SK-N-SH (cell line): ENCODE measurements at regions not wholly inside any gene's neighbourhood (a gene's known extent, or its start where the extent isn't known, plus 50 kb on each side); places are given as distances from the start of the nearest gene placed in this dataset.
"Not testable (repeated sequence)": the region's sequence is repeated elsewhere in the genome, so short reads cannot be mapped to it uniquely, and the experiment has no call there.

ENCODE experiments used
- CTCF ChIA-PET: fragments of 300-600, 350-600 bp; formaldehyde crosslinking; extraction: SDS; loops from one replicate; lab custom pipeline; 2021; lab: Yijun Ruan, JAX
- POLR2A ChIA-PET: fragments of 350-600 bp; sonication (Branson Sonifier 250); formaldehyde crosslinking; extraction: SDS; loops from one replicate; lab custom pipeline; 2020; ENCODE audit warnings: antibody characterized with exemption, inconsistent platforms; lab: Yijun Ruan, JAX
- DNase-seq: peaks from one replicate; pipeline ENCODE4 v3.0.0; 2012
- H2AFZ ChIP-seq: fragments of 200-600 bp; sonication (generic); 2 replicates; pipeline ENCODE4 v1.8.1; 2016; ENCODE audit warnings: antibody characterized with exemption, mild to moderate bottlenecking, low read depth
- H3F3A ChIP-seq: fragments of 200-600 bp; sonication (generic); replicated peaks from 2 replicates; pipeline ENCODE3; 2016; ENCODE audit warnings: antibody characterized with exemption, mild to moderate bottlenecking; ENCODE audit not compliant: insufficient read depth
- H3K27ac ChIP-seq, 2 experiments: fragments of 200-500 bp in 1 of 2; fragments of 200-600 bp in 1 of 2; sonication (Bioruptor generic) in 1 of 2; sonication (generic), shearing (Covaris generic) in 1 of 2; 2 replicates each; pipeline versions ENCODE4 v1.5.1 to v1.6.1; 2014 to 2016; ENCODE audit warnings: low read depth in 2 of 2, inconsistent platforms in 1 of 2, low read length in 1 of 2, mild to moderate bottlenecking in 1 of 2, mixed read lengths in 1 of 2
- H3K27me3 ChIP-seq: fragments of 200-600 bp; sonication (generic), shearing (Covaris generic); 2 replicates; pipeline ENCODE4 v1.6.1; 2016; ENCODE audit warnings: mixed run types; ENCODE audit not compliant: insufficient read depth
- H3K36me3 ChIP-seq, 2 experiments: fragments of 200-500 bp in 1 of 2; fragments of 200-600 bp in 1 of 2; sonication (Bioruptor generic) in 1 of 2; sonication (generic) in 1 of 2; replicated peaks in 1 of 2; 2 replicates each; pipeline versions ENCODE3 to v1.5.1; 2014 to 2016; ENCODE audit warnings: low read length in 1 of 2, mild to moderate bottlenecking in 1 of 2; ENCODE audit not compliant: insufficient read depth in 2 of 2, control insufficient read depth in 1 of 2
- H3K4me1 ChIP-seq, 2 experiments: fragments of 200-500 bp in 1 of 2; fragments of 200-600 bp in 1 of 2; sonication (Bioruptor generic) in 1 of 2; sonication (generic), shearing (Covaris generic) in 1 of 2; 2 replicates each; pipeline versions ENCODE4 v1.5.1 to v1.6.1; 2014 to 2016; ENCODE audit warnings: low read depth in 1 of 2, low read length in 1 of 2, mixed run types in 1 of 2; ENCODE audit not compliant: insufficient read depth in 2 of 2, control insufficient read depth in 1 of 2
- H3K4me2 ChIP-seq: fragments of 200-600 bp; sonication (generic), shearing (Covaris generic); 2 replicates; pipeline ENCODE4 v1.6.1; 2017; ENCODE audit warnings: mixed run types
- H3K4me3 ChIP-seq, 2 experiments: fragments of 200-500 bp in 1 of 2; fragments of 200-600 bp in 1 of 2; sonication (Bioruptor generic) in 1 of 2; sonication (generic), shearing (Covaris generic) in 1 of 2; 2 replicates each; pipeline versions ENCODE4 v1.5.1 to v1.8.1; 2014 to 2016; ENCODE audit warnings: low read depth in 2 of 2, inconsistent platforms in 1 of 2, low read length in 1 of 2, mild to moderate bottlenecking in 1 of 2, mixed read lengths in 1 of 2, moderate library complexity in 1 of 2
- H3K79me2 ChIP-seq: fragments of 200-600 bp; sonication (generic); 2 replicates; pipeline ENCODE4 v1.8.1; 2017; ENCODE audit warnings: mild to moderate bottlenecking; ENCODE audit not compliant: insufficient read depth
- H3K9ac ChIP-seq: fragments of 200-600 bp; sonication (generic); 2 replicates; pipeline ENCODE4 v1.6.1; 2017; ENCODE audit warnings: mixed run types
- H3K9me2 ChIP-seq: fragments of 200-600 bp; sonication (generic); 2 replicates; pipeline ENCODE4 v1.6.1; 2017; ENCODE audit warnings: mixed run types
- H3K9me3 ChIP-seq: fragments of 200-600 bp; sonication (generic); 2 replicates; pipeline ENCODE4 v1.6.1; 2017; ENCODE audit warnings: mixed run types, mild to moderate bottlenecking, moderate library complexity
- H4K20me1 ChIP-seq: fragments of 200-600 bp; sonication (generic); 2 replicates; pipeline ENCODE4 v1.6.1; 2017; ENCODE audit warnings: mild to moderate bottlenecking, mixed run types; ENCODE audit not compliant: insufficient read depth
- CHD2 ChIP-seq: fragments of 150-350 bp; IDR thresholded peaks from 2 replicates; pipeline ENCODE4 v1.6.1; 2018; ENCODE audit warnings: low read length; ENCODE audit not compliant: partially characterized antibody
- ELF1 ChIP-seq: IDR thresholded peaks from 2 replicates; pipeline ENCODE4 v1.4.0; 2012
- EP300 ChIP-seq, 2 experiments: IDR thresholded peaks; 2 replicates each; pipeline versions ENCODE4 v1.4.0 to v1.6.1; 2012; ENCODE audit warnings: borderline replicate concordance in 1 of 2, low read depth in 1 of 2, low read length in 1 of 2
- FOXJ3 ChIP-seq: sonication (generic); formaldehyde crosslinking; IDR thresholded peaks from 2 replicates; pipeline ENCODE4 v1.5.1; 2020; ENCODE audit warnings: mild to moderate bottlenecking, missing genetic modification reagents
- FOXM1 ChIP-seq: IDR thresholded peaks from 2 replicates; pipeline ENCODE4 v1.4.0; 2012; ENCODE audit warnings: low read depth, mild to moderate bottlenecking
- GABPA ChIP-seq: IDR thresholded peaks from 2 replicates; pipeline ENCODE4 v1.4.0; 2012; ENCODE audit warnings: low read depth, mild to moderate bottlenecking
- MEF2A ChIP-seq: IDR thresholded peaks from 2 replicates; pipeline ENCODE4 v1.4.0; 2012; ENCODE audit warnings: low read depth, borderline replicate concordance
- MXI1 ChIP-seq: IDR thresholded peaks from 2 replicates; pipeline ENCODE4 v1.6.1; 2012; ENCODE audit warnings: mild to moderate bottlenecking, low read depth, low read length, improper control_type of control experiment
- RCOR1 ChIP-seq: fragments of 150-350 bp; IDR thresholded peaks from 2 replicates; pipeline ENCODE4 v1.6.1; 2017; ENCODE audit warnings: antibody characterized with exemption, low read length
- RXRA ChIP-seq: IDR thresholded peaks from 2 replicates; pipeline ENCODE4 v1.4.0; 2012; ENCODE audit warnings: low read depth, mild to moderate bottlenecking, borderline replicate concordance
- SMC3 ChIP-seq: IDR thresholded peaks from 2 replicates; pipeline ENCODE4 v1.6.1; 2012; ENCODE audit warnings: low read depth, low read length, improper control_type of control experiment
- TCF12 ChIP-seq: IDR thresholded peaks from 2 replicates; pipeline ENCODE4 v1.4.0; 2012
- TEAD4 ChIP-seq: IDR thresholded peaks from 2 replicates; pipeline ENCODE4 v1.4.0; 2012; ENCODE audit warnings: mild to moderate bottlenecking, borderline replicate concordance; ENCODE audit not compliant: insufficient read depth
- WGBS: methylation state at CpG from one replicate; pipeline ENCODE4 v1.1.6; 2017; ENCODE audit warnings: low lambda C conversion rate; 5-methylcytosine and 5-hydroxymethylcytosine counted together
- TF ChIP-seq, protein P1 (sequence below): IDR thresholded peaks from 2 replicates; pipeline ENCODE4 v1.4.0; 2012; ENCODE audit warnings: low read depth, borderline replicate concordance
- TF ChIP-seq, protein P2 (sequence below): IDR thresholded peaks from 2 replicates; pipeline ENCODE4 v1.4.0; 2012; ENCODE audit warnings: low read depth
- TF ChIP-seq, protein P3 (sequence below): fragments of 150-350 bp; IDR thresholded peaks from 2 replicates; pipeline ENCODE4 v1.6.1; 2016; ENCODE audit warnings: mild to moderate bottlenecking, low read depth, low read length
- TF ChIP-seq, protein P4 (sequence below): IDR thresholded peaks from 2 replicates; pipeline ENCODE4 v1.4.0; 2012; ENCODE audit warnings: low read depth, borderline replicate concordance
- TF ChIP-seq, protein P5 (sequence below): IDR thresholded peaks from 2 replicates; pipeline ENCODE4 v1.6.1; 2012; ENCODE audit warnings: mild to moderate bottlenecking, low read depth, low read length, moderate library complexity

DNA sequence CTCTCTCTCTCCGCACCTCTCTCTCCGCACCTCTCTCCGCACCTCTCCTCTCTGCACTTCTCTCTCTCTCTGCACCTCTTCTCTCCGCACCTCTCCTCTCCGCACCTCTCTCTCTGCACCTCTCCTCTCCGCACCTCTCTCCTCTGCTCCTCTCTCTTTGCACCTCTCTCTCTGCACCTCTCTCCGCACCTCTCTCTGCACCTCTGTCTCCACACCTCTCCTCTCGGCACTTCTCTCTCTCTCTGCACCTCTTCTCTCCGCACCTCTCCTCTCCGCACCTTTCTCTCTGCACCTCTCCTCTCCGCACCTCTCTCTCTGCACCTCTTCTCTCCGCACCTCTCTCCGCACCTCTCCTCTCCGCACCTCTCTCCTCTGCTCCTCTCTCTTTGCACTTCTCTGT lies 274.2 kb downstream of the CCSER2 start:
- H3K4me3 ChIP-seq, DNase-seq, H3K27ac ChIP-seq, H4K20me1 ChIP-seq, H3K9me2 ChIP-seq, H3K36me3 ChIP-seq, H3K4me1 ChIP-seq, H2AFZ ChIP-seq, H3K4me2 ChIP-seq, H3K9me3 ChIP-seq, H3F3A ChIP-seq, POLR2A ChIA-PET, H3K9ac ChIP-seq, H3K27me3 ChIP-seq, H3K79me2 ChIP-seq: not testable (repeated sequence)
- 57% methylated on average over 14 of the region's 14 CpGs for WGBS
- CTCF ChIA-PET, result interaction anchor here (1.5 kb wide), 1 partner anchor 11 kb away, joined by 6 read pairs; no protein-coding TSS in a partner anchor

DNA sequence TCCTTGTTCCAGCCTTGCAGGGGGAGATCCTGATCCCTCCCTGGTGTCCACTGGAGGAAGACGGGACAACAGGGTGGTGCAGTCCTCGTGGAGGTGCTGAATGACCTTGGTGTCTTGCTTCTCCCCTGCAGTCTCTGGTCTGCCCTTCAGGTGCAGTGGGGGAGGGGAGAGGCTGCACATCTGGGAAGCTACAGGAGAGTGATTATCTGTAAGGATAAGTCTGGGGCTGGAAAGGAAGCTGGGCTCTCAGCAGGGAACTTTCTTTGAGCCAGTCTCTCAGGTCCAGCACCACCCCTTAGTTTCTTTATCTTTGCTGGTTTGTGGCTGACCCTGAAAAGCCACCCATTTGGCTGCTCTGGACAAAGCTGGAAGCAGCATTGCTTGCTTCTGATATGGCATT lies 275.6 kb downstream of the CCSER2 start:
- Histone ChIP-seq H4K20me1 (no peaks in the 10 kb centered on the region), H3K27ac (no peak overlapping the region), H3K36me3 (no peaks in the 10 kb centered on the region), H3K4me2 (no peak overlapping the region), H2AFZ (no peak overlapping the region), H3K4me1 (no peaks in the 10 kb centered on the region)
- 0% methylated on average over 1 of the region's 2 CpGs for WGBS
- TF ChIP-seq FOXM1 (no peak), RCOR1 (no peak), MEF2A (no peak), MXI1 (no peak), GABPA (no peak), RXRA (no peak), CHD2 (no peak), TCF12 (no peak), TEAD4 (no peak), ELF1 (no peak), FOXJ3 (CRISPR knock-in tag) (no peak), EP300 (IDR thresholded peaks at IDR 0.05; ENCODE audit: borderline replicate concordance in 1 of 2, low read depth in 1 of 2, low read length in 1 of 2) (no peak), SMC3 (no peak)
- TF ChIP-seq, protein P1, sequence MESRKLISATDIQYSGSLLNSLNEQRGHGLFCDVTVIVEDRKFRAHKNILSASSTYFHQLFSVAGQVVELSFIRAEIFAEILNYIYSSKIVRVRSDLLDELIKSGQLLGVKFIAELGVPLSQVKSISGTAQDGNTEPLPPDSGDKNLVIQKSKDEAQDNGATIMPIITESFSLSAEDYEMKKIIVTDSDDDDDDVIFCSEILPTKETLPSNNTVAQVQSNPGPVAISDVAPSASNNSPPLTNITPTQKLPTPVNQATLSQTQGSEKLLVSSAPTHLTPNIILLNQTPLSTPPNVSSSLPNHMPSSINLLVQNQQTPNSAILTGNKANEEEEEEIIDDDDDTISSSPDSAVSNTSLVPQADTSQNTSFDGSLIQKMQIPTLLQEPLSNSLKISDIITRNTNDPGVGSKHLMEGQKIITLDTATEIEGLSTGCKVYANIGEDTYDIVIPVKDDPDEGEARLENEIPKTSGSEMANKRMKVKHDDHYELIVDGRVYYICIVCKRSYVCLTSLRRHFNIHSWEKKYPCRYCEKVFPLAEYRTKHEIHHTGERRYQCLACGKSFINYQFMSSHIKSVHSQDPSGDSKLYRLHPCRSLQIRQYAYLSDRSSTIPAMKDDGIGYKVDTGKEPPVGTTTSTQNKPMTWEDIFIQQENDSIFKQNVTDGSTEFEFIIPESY, result no peak
- TF ChIP-seq, protein P2, sequence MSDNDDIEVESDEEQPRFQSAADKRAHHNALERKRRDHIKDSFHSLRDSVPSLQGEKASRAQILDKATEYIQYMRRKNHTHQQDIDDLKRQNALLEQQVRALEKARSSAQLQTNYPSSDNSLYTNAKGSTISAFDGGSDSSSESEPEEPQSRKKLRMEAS, result no peak
- TF ChIP-seq, protein P3, sequence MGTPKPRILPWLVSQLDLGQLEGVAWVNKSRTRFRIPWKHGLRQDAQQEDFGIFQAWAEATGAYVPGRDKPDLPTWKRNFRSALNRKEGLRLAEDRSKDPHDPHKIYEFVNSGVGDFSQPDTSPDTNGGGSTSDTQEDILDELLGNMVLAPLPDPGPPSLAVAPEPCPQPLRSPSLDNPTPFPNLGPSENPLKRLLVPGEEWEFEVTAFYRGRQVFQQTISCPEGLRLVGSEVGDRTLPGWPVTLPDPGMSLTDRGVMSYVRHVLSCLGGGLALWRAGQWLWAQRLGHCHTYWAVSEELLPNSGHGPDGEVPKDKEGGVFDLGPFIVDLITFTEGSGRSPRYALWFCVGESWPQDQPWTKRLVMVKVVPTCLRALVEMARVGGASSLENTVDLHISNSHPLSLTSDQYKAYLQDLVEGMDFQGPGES, result no peak
- TF ChIP-seq, protein P4, sequence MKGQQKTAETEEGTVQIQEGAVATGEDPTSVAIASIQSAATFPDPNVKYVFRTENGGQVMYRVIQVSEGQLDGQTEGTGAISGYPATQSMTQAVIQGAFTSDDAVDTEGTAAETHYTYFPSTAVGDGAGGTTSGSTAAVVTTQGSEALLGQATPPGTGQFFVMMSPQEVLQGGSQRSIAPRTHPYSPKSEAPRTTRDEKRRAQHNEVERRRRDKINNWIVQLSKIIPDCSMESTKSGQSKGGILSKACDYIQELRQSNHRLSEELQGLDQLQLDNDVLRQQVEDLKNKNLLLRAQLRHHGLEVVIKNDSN, result no peak
- TF ChIP-seq, protein P5, sequence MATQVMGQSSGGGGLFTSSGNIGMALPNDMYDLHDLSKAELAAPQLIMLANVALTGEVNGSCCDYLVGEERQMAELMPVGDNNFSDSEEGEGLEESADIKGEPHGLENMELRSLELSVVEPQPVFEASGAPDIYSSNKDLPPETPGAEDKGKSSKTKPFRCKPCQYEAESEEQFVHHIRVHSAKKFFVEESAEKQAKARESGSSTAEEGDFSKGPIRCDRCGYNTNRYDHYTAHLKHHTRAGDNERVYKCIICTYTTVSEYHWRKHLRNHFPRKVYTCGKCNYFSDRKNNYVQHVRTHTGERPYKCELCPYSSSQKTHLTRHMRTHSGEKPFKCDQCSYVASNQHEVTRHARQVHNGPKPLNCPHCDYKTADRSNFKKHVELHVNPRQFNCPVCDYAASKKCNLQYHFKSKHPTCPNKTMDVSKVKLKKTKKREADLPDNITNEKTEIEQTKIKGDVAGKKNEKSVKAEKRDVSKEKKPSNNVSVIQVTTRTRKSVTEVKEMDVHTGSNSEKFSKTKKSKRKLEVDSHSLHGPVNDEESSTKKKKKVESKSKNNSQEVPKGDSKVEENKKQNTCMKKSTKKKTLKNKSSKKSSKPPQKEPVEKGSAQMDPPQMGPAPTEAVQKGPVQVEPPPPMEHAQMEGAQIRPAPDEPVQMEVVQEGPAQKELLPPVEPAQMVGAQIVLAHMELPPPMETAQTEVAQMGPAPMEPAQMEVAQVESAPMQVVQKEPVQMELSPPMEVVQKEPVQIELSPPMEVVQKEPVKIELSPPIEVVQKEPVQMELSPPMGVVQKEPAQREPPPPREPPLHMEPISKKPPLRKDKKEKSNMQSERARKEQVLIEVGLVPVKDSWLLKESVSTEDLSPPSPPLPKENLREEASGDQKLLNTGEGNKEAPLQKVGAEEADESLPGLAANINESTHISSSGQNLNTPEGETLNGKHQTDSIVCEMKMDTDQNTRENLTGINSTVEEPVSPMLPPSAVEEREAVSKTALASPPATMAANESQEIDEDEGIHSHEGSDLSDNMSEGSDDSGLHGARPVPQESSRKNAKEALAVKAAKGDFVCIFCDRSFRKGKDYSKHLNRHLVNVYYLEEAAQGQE, result no peak
- TF ChIP-seq, all 33 proteins: peak for 0
- Histone ChIP-seq H3K9me3 (no peaks in the 10 kb centered on the region), H3K79me2 (no peaks in the 10 kb centered on the region), H3K9ac (no peak overlapping the region), H3K9me2 (no peaks in the 10 kb centered on the region), H3K27me3 (no peaks in the 10 kb centered on the region), H3K4me3 (no peak overlapping the region), H3F3A (no peaks in the 10 kb centered on the region)
- ChIA-PET CTCF (interaction anchor here (0.8 to 1.6 kb wide), 3 partner anchors 10 to 339 kb away, joined by 3 to 6 read pairs (median 3); no protein-coding TSS in a partner anchor), POLR2A (no interaction called here)
- DNase-seq, result no peak
